K562 (cell line): ENCODE measurements at regions not wholly inside any gene's neighbourhood (a gene's known extent, or its start where the extent isn't known, plus 50 kb on each side); places are given as distances from the start of the nearest gene placed in this dataset.
A peak's percentile ranks its signal among the peaks of the same experiment; 100 is the strongest.

Experiments
- ASH1L ChIP-seq: fragments of 450-650 bp; IDR thresholded peaks from 2 replicates; pipeline ENCODE4 v1.6.1; 2018; ENCODE audit warnings: borderline replicate concordance, mild to moderate bottlenecking, low read depth; ENCODE audit not compliant: partially characterized antibody
- ATF7 ChIP-seq: fragments of 450-650 bp; IDR thresholded peaks from 2 replicates; pipeline ENCODE4 v1.7.1; 2014; ENCODE audit warnings: mild to moderate bottlenecking, moderate library complexity
- BMI1 ChIP-seq: fragments of 150-350 bp; IDR thresholded peaks from 2 replicates; pipeline ENCODE4 v1.6.1; 2014; ENCODE audit warnings: low read length
- ERF ChIP-seq: fragments of 450-650 bp; formaldehyde crosslinking; IDR thresholded peaks from 2 replicates; pipeline ENCODE4 v1.4.0; 2020; ENCODE audit warnings: mild to moderate bottlenecking, mixed read lengths
- HDAC3 ChIP-seq: fragments of 450-650 bp; IDR thresholded peaks from 2 replicates; pipeline ENCODE4 v1.6.1; 2018; ENCODE audit warnings: borderline replicate concordance, mild to moderate bottlenecking, moderate library complexity; ENCODE audit not compliant: partially characterized antibody
- NEUROD1 ChIP-seq: fragments of 150-350 bp; IDR thresholded peaks from 2 replicates; pipeline ENCODE4 v1.6.1; 2014; ENCODE audit warnings: borderline replicate concordance, low read length, low read depth; ENCODE audit not compliant: partially characterized antibody
- RNF219 ChIP-seq: fragments of 250-450 bp; sonication (Bioruptor Pico); IDR thresholded peaks from 2 replicates; pipeline ENCODE4 v1.5.0; 2022; ENCODE audit warnings: mild to moderate bottlenecking
- RUNX1 ChIP-seq: sonication (generic); IDR thresholded peaks from 2 replicates; pipeline ENCODE4 v1.6.1; 2016; ENCODE audit warnings: antibody characterized with exemption, low read depth
- SPI1 ChIP-seq: IDR thresholded peaks from 2 replicates; pipeline ENCODE4 v1.6.1; 2011; ENCODE audit warnings: low read depth, low read length, control low read depth, borderline replicate concordance
- ZNF324 ChIP-seq: fragments of 250-450 bp; sonication (Bioruptor Pico); IDR thresholded peaks from 2 replicates; pipeline ENCODE4 v1.4.0; 2020; ENCODE audit warnings: mild to moderate bottlenecking
- ZNF766 ChIP-seq: fragments of 200-800 bp; sonication (Bioruptor generic); conservative IDR thresholded peaks from 2 replicates; pipeline ENCODE4 v1.6.1; 2016; ENCODE audit warnings: missing genetic modification characterization, missing compliant biosample characterization
- TF ChIP-seq, protein P1 (sequence below): fragments of 450-650 bp; IDR thresholded peaks from 2 replicates; pipeline ENCODE4 v1.6.1; 2016; ENCODE audit warnings: mild to moderate bottlenecking, moderate library complexity
- TF ChIP-seq, protein P2 (sequence below), 2 experiments: IDR thresholded peaks; 2 replicates each; pipeline ENCODE4 v1.6.1; 2011; ENCODE audit warnings: borderline replicate concordance in 1 of 2, control low read depth in 1 of 2, low read depth in 1 of 2, low read length in 1 of 2, mild to moderate bottlenecking in 1 of 2, mixed read lengths in 1 of 2, moderate library complexity in 1 of 2; ENCODE audit not compliant: insufficient read depth in 1 of 2, insufficient read length in 1 of 2, poor library complexity in 1 of 2, severe bottlenecking in 1 of 2; ENCODE audit errors: extremely low read depth in 1 of 2

DNA sequence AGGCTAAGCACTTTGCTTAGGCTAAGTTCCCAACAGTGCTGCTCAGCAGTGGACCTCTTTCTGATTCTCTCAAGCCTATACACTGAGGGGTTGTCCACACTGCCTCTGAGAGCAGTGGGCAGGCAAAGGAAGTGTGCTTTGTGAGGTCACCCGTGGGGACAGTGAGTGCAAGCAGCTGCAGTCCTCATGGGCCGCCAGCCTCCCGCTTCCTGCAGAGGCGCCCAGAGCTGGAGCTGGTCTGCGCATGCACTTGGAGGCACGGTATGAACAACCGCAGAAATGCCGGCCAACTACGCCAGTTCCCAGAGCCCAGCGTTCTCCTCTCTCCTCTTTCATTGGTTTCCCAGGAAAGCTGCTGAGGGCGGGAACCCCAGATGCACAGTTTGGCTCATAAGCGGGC lies 149.5 kb upstream of the DLX2 start (continued):
- TF ChIP-seq, protein P1, sequence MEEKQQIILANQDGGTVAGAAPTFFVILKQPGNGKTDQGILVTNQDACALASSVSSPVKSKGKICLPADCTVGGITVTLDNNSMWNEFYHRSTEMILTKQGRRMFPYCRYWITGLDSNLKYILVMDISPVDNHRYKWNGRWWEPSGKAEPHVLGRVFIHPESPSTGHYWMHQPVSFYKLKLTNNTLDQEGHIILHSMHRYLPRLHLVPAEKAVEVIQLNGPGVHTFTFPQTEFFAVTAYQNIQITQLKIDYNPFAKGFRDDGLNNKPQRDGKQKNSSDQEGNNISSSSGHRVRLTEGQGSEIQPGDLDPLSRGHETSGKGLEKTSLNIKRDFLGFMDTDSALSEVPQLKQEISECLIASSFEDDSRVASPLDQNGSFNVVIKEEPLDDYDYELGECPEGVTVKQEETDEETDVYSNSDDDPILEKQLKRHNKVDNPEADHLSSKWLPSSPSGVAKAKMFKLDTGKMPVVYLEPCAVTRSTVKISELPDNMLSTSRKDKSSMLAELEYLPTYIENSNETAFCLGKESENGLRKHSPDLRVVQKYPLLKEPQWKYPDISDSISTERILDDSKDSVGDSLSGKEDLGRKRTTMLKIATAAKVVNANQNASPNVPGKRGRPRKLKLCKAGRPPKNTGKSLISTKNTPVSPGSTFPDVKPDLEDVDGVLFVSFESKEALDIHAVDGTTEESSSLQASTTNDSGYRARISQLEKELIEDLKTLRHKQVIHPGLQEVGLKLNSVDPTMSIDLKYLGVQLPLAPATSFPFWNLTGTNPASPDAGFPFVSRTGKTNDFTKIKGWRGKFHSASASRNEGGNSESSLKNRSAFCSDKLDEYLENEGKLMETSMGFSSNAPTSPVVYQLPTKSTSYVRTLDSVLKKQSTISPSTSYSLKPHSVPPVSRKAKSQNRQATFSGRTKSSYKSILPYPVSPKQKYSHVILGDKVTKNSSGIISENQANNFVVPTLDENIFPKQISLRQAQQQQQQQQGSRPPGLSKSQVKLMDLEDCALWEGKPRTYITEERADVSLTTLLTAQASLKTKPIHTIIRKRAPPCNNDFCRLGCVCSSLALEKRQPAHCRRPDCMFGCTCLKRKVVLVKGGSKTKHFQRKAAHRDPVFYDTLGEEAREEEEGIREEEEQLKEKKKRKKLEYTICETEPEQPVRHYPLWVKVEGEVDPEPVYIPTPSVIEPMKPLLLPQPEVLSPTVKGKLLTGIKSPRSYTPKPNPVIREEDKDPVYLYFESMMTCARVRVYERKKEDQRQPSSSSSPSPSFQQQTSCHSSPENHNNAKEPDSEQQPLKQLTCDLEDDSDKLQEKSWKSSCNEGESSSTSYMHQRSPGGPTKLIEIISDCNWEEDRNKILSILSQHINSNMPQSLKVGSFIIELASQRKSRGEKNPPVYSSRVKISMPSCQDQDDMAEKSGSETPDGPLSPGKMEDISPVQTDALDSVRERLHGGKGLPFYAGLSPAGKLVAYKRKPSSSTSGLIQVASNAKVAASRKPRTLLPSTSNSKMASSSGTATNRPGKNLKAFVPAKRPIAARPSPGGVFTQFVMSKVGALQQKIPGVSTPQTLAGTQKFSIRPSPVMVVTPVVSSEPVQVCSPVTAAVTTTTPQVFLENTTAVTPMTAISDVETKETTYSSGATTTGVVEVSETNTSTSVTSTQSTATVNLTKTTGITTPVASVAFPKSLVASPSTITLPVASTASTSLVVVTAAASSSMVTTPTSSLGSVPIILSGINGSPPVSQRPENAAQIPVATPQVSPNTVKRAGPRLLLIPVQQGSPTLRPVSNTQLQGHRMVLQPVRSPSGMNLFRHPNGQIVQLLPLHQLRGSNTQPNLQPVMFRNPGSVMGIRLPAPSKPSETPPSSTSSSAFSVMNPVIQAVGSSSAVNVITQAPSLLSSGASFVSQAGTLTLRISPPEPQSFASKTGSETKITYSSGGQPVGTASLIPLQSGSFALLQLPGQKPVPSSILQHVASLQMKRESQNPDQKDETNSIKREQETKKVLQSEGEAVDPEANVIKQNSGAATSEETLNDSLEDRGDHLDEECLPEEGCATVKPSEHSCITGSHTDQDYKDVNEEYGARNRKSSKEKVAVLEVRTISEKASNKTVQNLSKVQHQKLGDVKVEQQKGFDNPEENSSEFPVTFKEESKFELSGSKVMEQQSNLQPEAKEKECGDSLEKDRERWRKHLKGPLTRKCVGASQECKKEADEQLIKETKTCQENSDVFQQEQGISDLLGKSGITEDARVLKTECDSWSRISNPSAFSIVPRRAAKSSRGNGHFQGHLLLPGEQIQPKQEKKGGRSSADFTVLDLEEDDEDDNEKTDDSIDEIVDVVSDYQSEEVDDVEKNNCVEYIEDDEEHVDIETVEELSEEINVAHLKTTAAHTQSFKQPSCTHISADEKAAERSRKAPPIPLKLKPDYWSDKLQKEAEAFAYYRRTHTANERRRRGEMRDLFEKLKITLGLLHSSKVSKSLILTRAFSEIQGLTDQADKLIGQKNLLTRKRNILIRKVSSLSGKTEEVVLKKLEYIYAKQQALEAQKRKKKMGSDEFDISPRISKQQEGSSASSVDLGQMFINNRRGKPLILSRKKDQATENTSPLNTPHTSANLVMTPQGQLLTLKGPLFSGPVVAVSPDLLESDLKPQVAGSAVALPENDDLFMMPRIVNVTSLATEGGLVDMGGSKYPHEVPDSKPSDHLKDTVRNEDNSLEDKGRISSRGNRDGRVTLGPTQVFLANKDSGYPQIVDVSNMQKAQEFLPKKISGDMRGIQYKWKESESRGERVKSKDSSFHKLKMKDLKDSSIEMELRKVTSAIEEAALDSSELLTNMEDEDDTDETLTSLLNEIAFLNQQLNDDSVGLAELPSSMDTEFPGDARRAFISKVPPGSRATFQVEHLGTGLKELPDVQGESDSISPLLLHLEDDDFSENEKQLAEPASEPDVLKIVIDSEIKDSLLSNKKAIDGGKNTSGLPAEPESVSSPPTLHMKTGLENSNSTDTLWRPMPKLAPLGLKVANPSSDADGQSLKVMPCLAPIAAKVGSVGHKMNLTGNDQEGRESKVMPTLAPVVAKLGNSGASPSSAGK, result peak; percentile 45
- no peak for TF ChIP-seq ASH1L
- TF ChIP-seq ZNF324 (CRISPR knock-in tag), result no peak
- TF ChIP-seq BMI1, result no peak
- TF ChIP-seq, protein P2, sequence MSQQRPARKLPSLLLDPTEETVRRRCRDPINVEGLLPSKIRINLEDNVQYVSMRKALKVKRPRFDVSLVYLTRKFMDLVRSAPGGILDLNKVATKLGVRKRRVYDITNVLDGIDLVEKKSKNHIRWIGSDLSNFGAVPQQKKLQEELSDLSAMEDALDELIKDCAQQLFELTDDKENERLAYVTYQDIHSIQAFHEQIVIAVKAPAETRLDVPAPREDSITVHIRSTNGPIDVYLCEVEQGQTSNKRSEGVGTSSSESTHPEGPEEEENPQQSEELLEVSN (IDR thresholded peaks at IDR 0.05; ENCODE audit: borderline replicate concordance in 1 of 2, extremely low read depth in 1 of 2, insufficient read depth in 1 of 2, insufficient read length in 1 of 2, low read depth in 1 of 2, low read length in 1 of 2, poor library complexity in 1 of 2, severe bottlenecking in 1 of 2), result peak in 1 of 2 experiments; percentile 31
- no peak for TF ChIP-seq NEUROD1
- 0 out of 2 replicates have a peak, but pooled peaks have one; percentile 45 for TF ChIP-seq ZNF766 (CRISPR knock-in tag)
- TF ChIP-seq SPI1, result no peak
- no peak for TF ChIP-seq RUNX1
- TF ChIP-seq HDAC3, result no peak
- 0 out of 2 replicates have a peak, but pooled peaks have one; percentile 37 for TF ChIP-seq ERF (CRISPR knock-in tag)
- no peak for TF ChIP-seq RNF219 (CRISPR knock-in tag)
- TF ChIP-seq ATF7, result no peak
